BLaER1 treated with 17β-estradiol and CSF1 and Interleukin-3, amounts not matched to agents 10 nM and 100 nM (cell line): ENCODE measurements at regions not wholly inside any gene's neighbourhood (a gene's known extent, or its start where the extent isn't known, plus 50 kb on each side); places are given as distances from the start of the nearest gene placed in this dataset.

Source experiments
- H3K27ac ChIP-seq, 11 experiments: shearing (Covaris generic); formaldehyde crosslinking; 2 replicates each; pipeline ENCODE4 v1.8.1; 2022
- H3K27me3 ChIP-seq, 11 experiments: shearing (Covaris generic); formaldehyde crosslinking; 2 replicates each; pipeline ENCODE4 v1.8.1; 2022
- H3K36me3 ChIP-seq, 11 experiments: shearing (Covaris generic); formaldehyde crosslinking; 2 replicates each; pipeline ENCODE4 v1.8.1; 2022
- H3K4me1 ChIP-seq, 10 experiments: shearing (Covaris generic); formaldehyde crosslinking; 2 replicates each; pipeline ENCODE4 v1.8.1; 2022
- H3K4me2 ChIP-seq, 11 experiments: shearing (Covaris generic); formaldehyde crosslinking; 2 replicates each; pipeline ENCODE4 v1.8.1; 2022
- H3K4me3 ChIP-seq, 10 experiments: shearing (Covaris generic); formaldehyde crosslinking; 2 replicates each; pipeline ENCODE4 v1.8.1; 2022
- H3K9ac ChIP-seq, 11 experiments: shearing (Covaris generic); formaldehyde crosslinking; 2 replicates each; pipeline ENCODE4 v1.8.1; 2022
- H3K9me3 ChIP-seq, 11 experiments: shearing (Covaris generic); formaldehyde crosslinking; replicated peaks in 1 of 11; 2 replicates each; pipeline ENCODE4 v1.8.1; 2022
- H4K20me1 ChIP-seq, 11 experiments: shearing (Covaris generic); formaldehyde crosslinking; 2 replicates each; pipeline ENCODE4 v1.8.1; 2022
- Cebpa-rat ChIP-seq, 11 experiments: shearing (Covaris generic); IDR thresholded peaks; 2 replicates each; pipeline ENCODE4 v1.8.1; 2022

DNA sequence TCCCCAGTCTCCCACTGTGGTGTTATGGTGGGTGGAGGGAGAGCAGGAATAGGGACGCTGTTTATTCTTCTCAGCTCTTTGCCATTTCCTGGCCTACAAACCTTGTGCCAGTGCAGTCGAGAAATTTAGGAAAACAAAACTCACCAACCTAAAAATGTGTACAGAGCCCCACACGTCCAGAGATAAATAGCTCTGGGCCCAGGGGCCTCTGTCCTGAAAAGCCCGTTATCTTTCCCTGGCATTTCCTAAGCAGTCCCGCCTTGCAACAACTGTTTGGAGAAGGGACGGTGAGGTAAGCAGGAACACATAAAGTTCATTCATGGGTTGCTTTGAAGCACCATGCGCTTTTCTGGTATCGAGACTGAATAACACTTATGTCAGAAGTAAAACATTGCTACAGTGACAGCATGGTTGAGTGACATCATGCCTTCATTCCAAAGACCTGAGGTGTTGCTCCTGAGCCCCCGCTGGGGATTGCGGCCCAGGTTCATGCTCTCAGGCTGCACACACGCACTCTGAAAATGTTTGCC lies 80.1 kb upstream of the NXT1 start:
- H4K20me1 ChIP-seq: no peaks in the 10 kb centered on the region
- H3K4me1 ChIP-seq: peaks cover 0 to 12% (median 11%) of the 10 kb centered on the region in 10 experiments; a peak in 15 of 20 replicates
- no peak overlapping the region for H3K9ac ChIP-seq
- no peak for TF ChIP-seq Cebpa-rat (IDR thresholded peaks at IDR 0.05)
- H3K27ac ChIP-seq: no peak overlapping the region
- no peaks in the 10 kb centered on the region for H3K27me3 ChIP-seq
- H3K9me3 ChIP-seq: peaks cover 10 to 28% (median 23%) of the 10 kb centered on the region in 11 experiments
- no peak overlapping the region for H3K4me2 ChIP-seq
- peaks cover 0 to 4% (median 0%) of the 10 kb centered on the region in 11 experiments; a peak in 1 of 22 replicates for H3K36me3 ChIP-seq
- H3K4me3 ChIP-seq: no peak overlapping the region

GRCh38 chr20:23269954-23270353 lies 80.6 kb upstream of the NXT1 start:
- H3K9ac ChIP-seq: no peak overlapping the region
- H3K9me3 ChIP-seq: peaks cover 10 to 28% (median 23%) of the 10 kb centered on the region in 11 experiments
- peaks cover 0 to 4% (median 0%) of the 10 kb centered on the region in 11 experiments; a peak in 1 of 22 replicates for H3K36me3 ChIP-seq
- H3K27me3 ChIP-seq: no peaks in the 10 kb centered on the region
- no peak overlapping the region for H3K4me2 ChIP-seq
- H3K4me1 ChIP-seq: peaks cover 0 to 17% (median 16%) of the 10 kb centered on the region in 10 experiments; a peak in 15 of 20 replicates
- no peak overlapping the region for H3K4me3 ChIP-seq
- no peak for TF ChIP-seq Cebpa-rat (IDR thresholded peaks at IDR 0.05)
- no peaks in the 10 kb centered on the region for H4K20me1 ChIP-seq
- no peak overlapping the region for H3K27ac ChIP-seq

DNA sequence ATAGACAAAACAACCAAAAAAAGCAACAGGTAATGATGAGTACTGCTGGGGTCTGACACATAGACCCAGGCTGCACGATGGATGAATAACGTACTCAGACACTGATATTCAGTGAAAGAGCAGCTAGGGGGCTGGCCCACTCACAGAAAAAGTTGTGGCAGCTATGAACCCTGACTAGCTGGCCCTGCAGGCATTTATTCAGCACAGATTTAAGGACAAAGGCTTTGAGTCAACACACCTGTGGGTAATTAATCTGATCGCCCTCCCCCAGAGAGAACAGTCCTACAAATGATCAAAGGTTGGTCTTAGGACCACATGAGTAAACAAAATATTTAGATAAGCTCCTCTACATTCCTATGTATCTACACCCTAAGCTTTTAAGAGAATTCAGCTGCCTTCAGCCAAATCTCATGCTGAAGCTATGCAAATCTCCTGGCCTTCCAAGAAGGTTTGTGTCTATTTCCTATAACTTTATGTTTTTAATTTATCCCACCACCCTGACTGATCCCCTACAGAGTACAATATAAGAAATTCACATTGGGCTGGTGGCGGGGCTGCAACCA lies 81.7 kb upstream of the NXT1 start:
- H3K27me3 ChIP-seq: no peaks in the 10 kb centered on the region

DNA sequence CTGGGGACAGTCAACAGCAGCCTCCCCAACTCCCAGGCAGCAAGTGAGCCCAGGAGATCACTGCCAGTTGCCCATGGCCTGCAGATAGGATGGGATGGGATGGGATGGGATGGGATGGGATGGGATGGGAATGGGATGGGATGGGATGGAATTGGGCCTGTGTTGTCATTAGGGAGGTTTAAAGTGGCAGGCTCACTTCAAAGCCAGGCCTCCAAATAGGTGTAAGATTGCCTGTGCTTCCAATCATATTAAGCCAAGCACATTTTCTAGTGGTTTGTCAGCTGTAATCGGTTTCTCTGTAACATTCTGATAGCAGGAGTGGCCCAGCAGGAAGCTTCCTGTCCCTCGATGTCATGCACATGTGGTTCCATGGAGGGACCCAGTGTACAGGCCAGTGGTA lies 82.7 kb upstream of the NXT1 start:
- Histone ChIP-seq H3K4me2 (no peak overlapping the region), H3K4me1 (peaks cover 0 to 19% (median 16%) of the 10 kb centered on the region in 10 experiments; a peak in 15 of 20 replicates), H3K4me3 (no peak overlapping the region), H3K27ac (no peak overlapping the region), H3K9me3 (peaks cover 23 to 42% (median 37%) of the 10 kb centered on the region in 11 experiments), H3K27me3 (no peaks in the 10 kb centered on the region), H4K20me1 (no peaks in the 10 kb centered on the region), H3K9ac (no peak overlapping the region), H3K36me3 (peaks cover 0 to 4% (median 0%) of the 10 kb centered on the region in 11 experiments; a peak in 1 of 22 replicates)
- no peak for TF ChIP-seq Cebpa-rat (IDR thresholded peaks at IDR 0.05)

More for the DNA sequence above, 81.7 kb upstream of the NXT1 start:
- Histone ChIP-seq H3K4me3 (no peak overlapping the region), H3K36me3 (peaks cover 0 to 4% (median 0%) of the 10 kb centered on the region in 11 experiments; a peak in 1 of 22 replicates), H3K4me1 (peaks cover 0 to 19% (median 16%) of the 10 kb centered on the region in 10 experiments; a peak in 15 of 20 replicates), H3K27ac (no peak overlapping the region), H3K9ac (no peak overlapping the region), H4K20me1 (no peaks in the 10 kb centered on the region), H3K4me2 (no peak overlapping the region), H3K9me3 (peaks cover 16 to 35% (median 30%) of the 10 kb centered on the region in 11 experiments)
- TF ChIP-seq Cebpa-rat (IDR thresholded peaks at IDR 0.05): no peak

GRCh38 chr20:23266530-23267398 lies 83.8 kb upstream of the NXT1 start:
- H3K4me2 ChIP-seq: peak overlapping the region in 8 of 11 experiments; percentile 3 to 57 (median 48); a peak in 12 of 22 replicates
- H3K36me3 ChIP-seq: peaks cover 0 to 4% (median 0%) of the 10 kb centered on the region in 11 experiments; a peak in 1 of 22 replicates
- H3K4me3 ChIP-seq: no peak overlapping the region
- no peak overlapping the region for H3K9ac ChIP-seq
- peaks cover 23 to 42% (median 37%) of the 10 kb centered on the region in 11 experiments for H3K9me3 ChIP-seq
- H3K27ac ChIP-seq: no peak overlapping the region
- no peaks in the 10 kb centered on the region for H3K27me3 ChIP-seq
- TF ChIP-seq Cebpa-rat (IDR thresholded peaks at IDR 0.05): no peak
- H3K4me1 ChIP-seq: peaks cover 0 to 19% (median 16%) of the 10 kb centered on the region in 10 experiments; a peak in 15 of 20 replicates
- H4K20me1 ChIP-seq: no peaks in the 10 kb centered on the region

DNA sequence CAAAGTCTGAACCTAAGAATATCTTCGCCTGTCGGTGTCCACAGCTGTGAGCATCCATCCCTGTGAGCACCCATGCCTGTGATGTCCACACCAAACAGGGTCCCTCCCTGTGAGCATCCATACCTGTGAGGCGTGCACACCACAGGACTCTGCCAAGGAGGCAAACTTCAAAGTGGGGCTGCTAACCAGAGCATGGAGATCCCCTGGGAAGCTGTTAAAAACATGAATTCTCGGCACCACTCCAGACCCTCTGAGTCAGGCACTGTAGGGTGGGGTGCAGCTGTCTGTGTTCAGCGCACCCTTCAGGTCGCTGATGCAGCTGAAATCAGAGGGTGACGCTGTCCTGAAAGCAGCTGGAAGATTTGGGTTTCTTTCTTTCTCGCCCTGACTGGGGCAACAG lies 85.4 kb upstream of the NXT1 start:
- no peak for TF ChIP-seq Cebpa-rat (IDR thresholded peaks at IDR 0.05)
- Histone ChIP-seq H3K4me2 (peak overlapping the region in 10 of 11 experiments; percentile 13 to 57 (median 38); a peak in 13 of 22 replicates), H3K9me3 (peaks cover 23 to 39% (median 34%) of the 10 kb centered on the region in 11 experiments), H3K36me3 (peaks cover 0 to 4% (median 0%) of the 10 kb centered on the region in 11 experiments; a peak in 1 of 22 replicates), H3K9ac (no peak overlapping the region), H3K4me3 (no peak overlapping the region), H3K27me3 (no peaks in the 10 kb centered on the region), H3K4me1 (peaks cover 6 to 23% (median 20%) of the 10 kb centered on the region in 10 experiments), H3K27ac (no peak overlapping the region), H4K20me1 (no peaks in the 10 kb centered on the region)

DNA sequence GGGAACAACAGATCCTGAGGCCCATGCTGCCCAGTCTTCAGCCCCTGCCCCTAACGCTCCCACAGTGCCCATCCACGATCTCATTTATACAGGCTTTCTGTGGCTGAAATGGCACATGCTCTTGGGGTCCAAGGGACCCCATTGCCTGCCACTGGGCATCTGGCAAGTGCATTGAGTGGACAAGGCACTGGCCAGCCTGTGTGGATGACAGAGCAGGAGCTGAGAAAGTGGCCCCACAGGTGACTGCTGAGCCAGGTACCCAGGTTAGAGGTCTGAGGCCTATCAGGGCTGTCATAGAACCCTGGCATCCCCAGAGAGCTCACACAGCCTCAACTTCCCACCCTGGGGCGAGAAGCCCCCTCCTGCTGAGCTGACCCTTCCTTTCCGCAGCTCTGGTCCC lies 86.0 kb upstream of the NXT1 start:
- H3K4me2 ChIP-seq: no peak overlapping the region
- H3K27ac ChIP-seq: no peak overlapping the region
- no peak for TF ChIP-seq Cebpa-rat (IDR thresholded peaks at IDR 0.05)
- H3K27me3 ChIP-seq: no peaks in the 10 kb centered on the region
- H3K4me3 ChIP-seq: no peak overlapping the region
- H4K20me1 ChIP-seq: no peaks in the 10 kb centered on the region
- H3K36me3 ChIP-seq: peaks cover 0 to 4% (median 0%) of the 10 kb centered on the region in 11 experiments; a peak in 1 of 22 replicates
- H3K9me3 ChIP-seq: peaks cover 23 to 33% (median 27%) of the 10 kb centered on the region in 11 experiments
- H3K4me1 ChIP-seq: peaks cover 13 to 30% (median 26%) of the 10 kb centered on the region in 10 experiments
- H3K9ac ChIP-seq: no peak overlapping the region

GRCh38 chr20:23260181-23260840 lies 90.3 kb upstream of the NXT1 start:
- peak overlapping the region in 9 of 11 experiments; percentile 65 to 93 (median 87); a peak in 18 of 22 replicates for H3K4me2 ChIP-seq
- no peak for TF ChIP-seq Cebpa-rat (IDR thresholded peaks at IDR 0.05)

More at GRCh38 chr20:23260181-23260840, 90.3 kb upstream of the NXT1 start:
- H3K4me1 ChIP-seq: peaks cover 52 to 59% (median 57%) of the 10 kb centered on the region in 10 experiments
- no peaks in the 10 kb centered on the region for H3K36me3 ChIP-seq
- H3K9me3 ChIP-seq: peaks cover 9 to 17% (median 13%) of the 10 kb centered on the region in 11 experiments
- no peak overlapping the region for H3K4me3 ChIP-seq
- H3K27ac ChIP-seq: peak overlapping the region in 6 of 11 experiments; percentile 14 to 83 (median 26); a peak in 8 of 22 replicates
- H3K27me3 ChIP-seq: no peaks in the 10 kb centered on the region
- H3K9ac ChIP-seq: 0 out of 22 replicates have a peak overlapping the region, but pooled peaks of 1 of the 11 experiments have one; percentile 17
- H4K20me1 ChIP-seq: no peaks in the 10 kb centered on the region
